GM12891 (cell line): ENCODE measurements at regions not wholly inside any gene's neighbourhood (a gene's known extent, or its start where the extent isn't known, plus 50 kb on each side); places are given as distances from the start of the nearest gene placed in this dataset.

Experiments
- POLR2A ChIP-seq: IDR thresholded peaks from 2 replicates; pipeline ENCODE4 v1.6.1; 2011; ENCODE audit warnings: low read depth, low read length, control low read depth
- TAF1 ChIP-seq: IDR thresholded peaks from 2 replicates; pipeline ENCODE4 v1.6.1; 2011; ENCODE audit warnings: low read depth, low read length, control low read depth

DNA sequence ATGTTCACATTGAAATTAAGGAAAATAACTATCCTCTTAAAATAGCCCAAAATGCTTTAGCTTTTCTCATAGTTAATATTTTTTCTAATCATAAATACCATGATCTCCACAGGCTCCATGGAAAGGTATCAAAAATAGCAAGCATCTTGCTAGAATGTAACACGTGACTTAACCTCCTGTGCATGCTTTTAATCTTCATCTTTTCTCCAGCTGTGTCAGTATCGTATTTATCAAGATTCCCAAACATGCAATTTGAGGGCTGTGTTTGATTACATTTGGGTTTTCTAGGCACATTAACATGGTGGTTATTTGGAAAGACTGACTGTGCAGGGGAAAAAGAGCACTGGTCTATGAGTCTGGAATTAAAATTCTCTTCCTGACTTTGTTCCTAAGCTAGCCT lies 472.5 kb upstream of the MCTP2 start:
- TF ChIP-seq TAF1, result no peak
- TF ChIP-seq POLR2A, result no peak
